Lung (tissue), 11 donors: ENCODE measurements at regions not wholly inside any gene's neighbourhood (a gene's known extent, or its start where the extent isn't known, plus 50 kb on each side); places are given as distances from the start of the nearest gene placed in this dataset.

Experiments used
- ATAC-seq: fragments of 200-7000 bp; cut with Tn5 transposase; one replicate; pipeline ENCODE4 v1.9.1; 2020; ENCODE audit warnings: moderate number of reproducible peaks; ENCODE audit not compliant: insufficient read depth, low FRiP score
- DNase-seq, 3 donors: peaks; one replicate each; pipeline ENCODE4 v3.0.0-alpha.2; 2013 to 2017
- H3K27ac ChIP-seq, 2 donors: one replicate each; pipeline ENCODE4 v1.5.1; 2013; ENCODE audit warnings: mild to moderate bottlenecking in 2 of 2, moderate library complexity in 2 of 2, control low read depth in 1 of 2, inconsistent platforms in 1 of 2, low read depth in 1 of 2, low read length in 1 of 2
- H3K27me3 ChIP-seq, 3 donors: one replicate each; pipeline ENCODE4 v1.5.1; 2013; ENCODE audit warnings: low read length in 2 of 3; ENCODE audit not compliant: control insufficient read depth in 3 of 3, insufficient read depth in 3 of 3
- H3K36me3 ChIP-seq, 4 donors: one replicate each; pipeline ENCODE4 v1.5.1; 2013; ENCODE audit warnings: low read length in 4 of 4, mild to moderate bottlenecking in 1 of 4, moderate library complexity in 1 of 4; ENCODE audit not compliant: control insufficient read depth in 4 of 4, insufficient read depth in 4 of 4
- H3K4me1 ChIP-seq, 5 donors: one replicate each; pipeline ENCODE4 v1.5.1; 2013; ENCODE audit warnings: low read length in 5 of 5, mild to moderate bottlenecking in 2 of 5, moderate library complexity in 1 of 5; ENCODE audit not compliant: control insufficient read depth in 5 of 5, insufficient read depth in 5 of 5
- H3K4me3 ChIP-seq: one replicate; pipeline ENCODE4 v1.5.1; 2013; ENCODE audit warnings: mild to moderate bottlenecking, control low read depth, moderate library complexity
- H3K9ac ChIP-seq, 2 donors: one replicate each; pipeline ENCODE4 v1.5.1; 2013; ENCODE audit warnings: low read length in 2 of 2, control low read depth in 1 of 2; ENCODE audit not compliant: insufficient read depth in 1 of 2
- H3K9me3 ChIP-seq, 4 donors: one replicate each; pipeline ENCODE4 v1.5.1; 2013; ENCODE audit warnings: low read length in 3 of 4, mild to moderate bottlenecking in 1 of 4, moderate library complexity in 1 of 4; ENCODE audit not compliant: control insufficient read depth in 4 of 4, insufficient read depth in 3 of 4
- CTCF ChIP-seq: IDR thresholded peaks from 2 replicates; pipeline ENCODE4 v1.5.1; 2012; ENCODE audit warnings: mild to moderate bottlenecking; ENCODE audit errors: control extremely low read depth, extremely low read depth
- WGBS, 2 donors: extraction: QIAGEN DNeasy Blood & Tissue Kit; methylation state at CpG; one replicate each; pipeline ENCODE4 v1.1.7; 2013; 5-methylcytosine and 5-hydroxymethylcytosine counted together
- donor health status: control.
- donor health status: control.
- donor health status: Bipolar disorder and iron deficiency.
- donor health status: healthy.
- donor health status: DM: yes; HTN: yes; CAD: no.

- peak; percentile 66 for ATAC-seq
- H3K4me1 ChIP-seq = peaks cover 4 to 12% (median 9%) of the 10 kb centered on the region in 5 donors
- H3K9me3 ChIP-seq = no peaks in the 10 kb centered on the region
- peak; percentile 77 to 89 (median 85) for DNase-seq
- H3K9ac ChIP-seq = no peak overlapping the region
- no peaks in the 10 kb centered on the region for H3K27me3 ChIP-seq
- 17 to 28% methylated on average over 7 of the region's 7 CpGs for WGBS, 2 donors
- no peak overlapping the region for H3K4me3 ChIP-seq
- TF ChIP-seq CTCF = no peak
- H3K27ac ChIP-seq = peak overlapping the region in 1 of 2 donors; percentile 60
- H3K36me3 ChIP-seq = no peaks in the 10 kb centered on the region
These were observed 76.9 kb upstream of the AGAP1 start for GRCh38 chr2:235416858-235417499.

DNA sequence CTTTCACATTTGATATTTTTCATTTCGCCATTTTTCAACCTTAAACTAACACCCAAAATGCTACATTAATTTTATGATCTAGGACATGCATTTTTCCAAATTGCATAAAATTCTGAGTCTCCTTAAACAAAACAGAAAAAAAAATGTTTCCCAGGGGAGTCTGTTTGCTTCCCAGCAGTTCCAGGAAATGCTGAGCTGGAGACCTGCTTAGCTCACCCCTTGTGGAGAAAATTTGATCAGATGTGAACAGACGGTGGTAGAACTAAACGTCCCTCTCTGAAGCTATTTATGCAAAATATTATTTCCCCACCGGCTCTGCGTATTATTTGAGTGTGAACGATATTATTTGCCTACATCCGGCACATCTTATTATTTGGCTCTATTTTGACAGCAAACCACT is 74.9 kb upstream of the AGAP1 start:
- 77 to 82% methylated on average over 7 of the region's 7 CpGs for WGBS, 2 donors
- peaks cover 4 to 12% (median 7%) of the 10 kb centered on the region in 5 donors for H3K4me1 ChIP-seq
- no peaks in the 10 kb centered on the region for H3K9me3 ChIP-seq
- ATAC-seq (no peak), DNase-seq (no peak)
- no peak overlapping the region for H3K27ac ChIP-seq
- H3K9ac ChIP-seq = no peak overlapping the region
- H3K27me3 ChIP-seq = no peaks in the 10 kb centered on the region
- no peak overlapping the region for H3K4me3 ChIP-seq
- no peak for TF ChIP-seq CTCF
- no peaks in the 10 kb centered on the region for H3K36me3 ChIP-seq

DNA sequence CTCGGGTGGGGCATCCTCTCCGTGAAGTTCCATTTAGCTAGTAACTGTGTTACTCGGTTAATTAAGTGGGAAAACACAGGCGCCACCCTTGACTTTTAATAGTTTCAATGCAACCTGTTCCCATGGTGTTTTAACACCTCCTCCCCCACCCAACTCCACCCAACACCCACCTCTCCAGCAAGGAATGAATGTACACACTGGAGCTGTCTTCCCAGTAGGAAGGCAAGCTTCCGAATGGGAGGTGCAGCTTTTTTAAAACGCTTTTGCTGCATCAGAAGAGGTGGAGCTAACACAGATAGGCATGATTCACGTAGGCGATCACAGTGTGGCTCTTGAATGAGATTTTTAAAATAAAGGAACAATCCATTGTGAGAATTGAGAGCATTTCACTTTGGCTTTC is 73.8 kb upstream of the AGAP1 start:
- H3K4me1 ChIP-seq = peaks cover 0 to 12% (median 7%) of the 10 kb centered on the region in 5 donors
- no peak overlapping the region for H3K9ac ChIP-seq
- H3K27me3 ChIP-seq = no peaks in the 10 kb centered on the region
- H3K4me3 ChIP-seq = no peak overlapping the region
- 78 to 81% methylated on average over 8 of the region's 8 CpGs for WGBS, 2 donors
- H3K27ac ChIP-seq = no peak overlapping the region
- no peak for ATAC-seq
- no peaks in the 10 kb centered on the region for H3K9me3 ChIP-seq
- no peak for DNase-seq
- no peaks in the 10 kb centered on the region for H3K36me3 ChIP-seq
- no peak for TF ChIP-seq CTCF

DNA sequence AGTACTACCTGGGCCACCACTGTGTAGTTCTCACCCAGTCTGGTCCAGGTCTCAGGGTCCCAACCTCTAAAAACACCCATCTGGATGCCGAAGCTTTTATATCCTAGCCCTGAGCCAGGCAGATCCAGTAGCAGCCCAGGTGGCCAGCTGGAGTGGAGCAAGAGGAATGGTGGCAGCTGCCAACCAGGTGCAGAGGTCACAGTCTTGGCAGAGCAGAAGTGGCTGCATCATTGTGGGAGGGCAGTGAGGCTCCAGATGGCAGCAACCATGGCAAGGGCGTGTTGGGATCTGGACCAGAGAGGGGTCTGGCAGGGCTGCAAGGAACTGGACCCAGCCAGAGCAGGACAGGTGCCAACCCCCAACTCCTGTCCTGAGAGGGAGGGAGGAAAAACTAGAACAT is 72.2 kb upstream of the AGAP1 start:
- Histone ChIP-seq H3K4me1 (peaks cover 0 to 12% (median 7%) of the 10 kb centered on the region in 5 donors), H3K4me3 (no peak overlapping the region), H3K9me3 (no peaks in the 10 kb centered on the region), H3K36me3 (no peaks in the 10 kb centered on the region), H3K27ac (no peak overlapping the region), H3K27me3 (no peaks in the 10 kb centered on the region), H3K9ac (no peak overlapping the region)
- WGBS, 2 donors = 88 to 90% methylated on average over 2 of the region's 2 CpGs
- no peak for TF ChIP-seq CTCF
- ATAC-seq (no peak), DNase-seq (no peak)
